Hematopoietic multipotent progenitor cell treated with erythropoietin and hydrocortisone succinate and interleukin-3 and kit ligand, for 17 days (in vitro differentiated cells): ENCODE measurements at regions not wholly inside any gene's neighbourhood (a gene's known extent, or its start where the extent isn't known, plus 50 kb on each side); places are given as distances from the start of the nearest gene placed in this dataset.

ENCODE experiments used
- DNase-seq: peaks from one replicate; pipeline ENCODE4 v3.0.0-alpha.2; 2015; ENCODE audit warnings: low spot score

- no peak for DNase-seq
Observed at GRCh38 chr10:83580373-83581012, 558.8 kb upstream of the GHITM start.

- DNase-seq: no peak
Observed at GRCh38 chr10:83582407-83583095, 556.8 kb upstream of the GHITM start.

GRCh38 chr10:83585686-83586085 lies 553.6 kb upstream of the GHITM start:
- DNase-seq: no peak

- no peak for DNase-seq
Observed at GRCh38 chr10:83592337-83592935, 546.9 kb upstream of the GHITM start.

- no peak for DNase-seq
Observed at GRCh38 chr10:83603708-83604107, 535.6 kb upstream of the GHITM start.

DNA sequence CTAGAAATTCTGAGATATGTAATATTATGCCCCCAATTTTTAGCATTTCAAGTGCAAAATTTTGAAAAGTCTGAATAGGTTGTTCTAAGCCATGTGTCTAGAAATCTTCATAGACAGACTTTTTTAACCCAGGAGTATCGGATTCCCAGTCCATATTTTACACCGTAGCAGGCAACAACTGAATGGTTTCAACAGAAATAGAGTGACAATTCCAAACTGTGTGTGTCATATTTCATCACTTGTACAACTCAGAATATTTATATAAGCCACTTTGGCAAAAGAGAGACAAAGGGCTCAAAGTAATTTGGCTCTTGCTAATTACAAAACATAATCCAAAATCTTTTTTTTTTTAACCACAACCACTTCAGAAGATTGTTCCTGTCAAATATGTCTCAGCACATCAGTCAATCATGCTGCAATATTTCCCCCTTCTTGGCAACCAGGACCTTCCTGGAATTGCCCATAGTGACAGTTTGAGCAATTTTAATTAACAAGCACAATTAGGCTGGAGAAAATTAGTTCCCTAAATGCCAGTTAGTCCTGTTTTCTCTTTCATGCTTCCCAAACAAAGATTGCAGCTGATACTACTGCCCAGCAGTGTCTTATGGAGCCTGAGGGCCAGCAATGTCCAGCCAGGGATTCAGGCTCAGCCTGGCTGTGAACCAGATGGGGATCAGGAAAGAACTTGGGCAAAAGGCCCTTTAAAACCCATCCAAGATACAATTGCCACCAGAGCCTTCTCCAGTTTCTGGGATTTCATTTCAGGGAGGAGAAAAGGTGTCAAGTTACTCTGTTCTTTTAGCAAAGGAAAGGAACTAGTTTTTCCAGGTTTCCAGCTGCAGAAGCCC lies 533.3 kb upstream of the GHITM start:
- DNase-seq: no peak

GRCh38 chr10:83607959-83608745 lies 531.2 kb upstream of the GHITM start:
- no peak for DNase-seq

- no peak for DNase-seq
Observed at GRCh38 chr10:83612050-83612449, 527.3 kb upstream of the GHITM start.

GRCh38 chr10:83612746-83613145 lies 526.6 kb upstream of the GHITM start:
- DNase-seq: no peak

GRCh38 chr10:83617172-83617571 lies 522.1 kb upstream of the GHITM start:
- no peak for DNase-seq

DNA sequence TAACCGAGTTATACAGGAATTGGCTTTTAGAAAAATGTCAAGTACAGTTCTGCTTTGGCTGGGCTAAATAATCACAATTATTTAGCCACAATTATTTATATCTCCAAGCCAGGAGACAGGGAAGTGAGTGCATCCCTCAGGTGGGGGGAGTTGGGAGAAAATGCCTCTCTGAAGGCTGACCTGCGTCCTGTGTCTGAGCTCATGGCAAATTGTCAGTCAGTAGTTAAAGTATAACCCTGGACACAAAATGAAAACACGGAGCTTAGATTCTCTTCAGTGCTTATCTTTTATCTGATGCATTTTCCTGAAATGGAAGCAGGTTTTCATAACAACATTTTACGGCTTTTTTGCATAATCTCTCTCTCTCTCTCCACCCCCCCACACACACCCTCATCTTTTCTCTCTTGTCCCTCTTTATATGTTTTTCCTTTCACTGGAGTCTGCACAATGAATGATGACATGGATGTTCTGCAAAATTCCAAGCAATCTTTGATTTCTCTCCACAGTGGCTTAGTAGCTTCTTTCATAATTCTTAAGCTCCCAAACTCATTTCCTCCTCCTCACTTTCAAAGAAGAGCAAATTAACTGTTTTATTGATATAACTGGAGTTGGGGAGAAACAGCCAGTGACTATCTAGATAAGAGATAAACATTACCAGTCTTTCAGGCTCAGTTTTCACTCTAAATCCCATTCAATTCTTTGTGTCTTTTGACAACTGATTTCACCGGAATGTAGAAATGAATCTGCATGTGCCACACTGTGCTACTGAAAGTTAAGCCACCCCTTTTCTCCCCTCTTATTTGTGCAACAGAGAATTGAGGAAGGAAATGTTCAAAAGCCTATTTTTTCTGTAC lies 521.4 kb upstream of the GHITM start:
- no peak for DNase-seq

GRCh38 chr10:83625831-83626360 lies 513.4 kb upstream of the GHITM start:
- no peak for DNase-seq

DNA sequence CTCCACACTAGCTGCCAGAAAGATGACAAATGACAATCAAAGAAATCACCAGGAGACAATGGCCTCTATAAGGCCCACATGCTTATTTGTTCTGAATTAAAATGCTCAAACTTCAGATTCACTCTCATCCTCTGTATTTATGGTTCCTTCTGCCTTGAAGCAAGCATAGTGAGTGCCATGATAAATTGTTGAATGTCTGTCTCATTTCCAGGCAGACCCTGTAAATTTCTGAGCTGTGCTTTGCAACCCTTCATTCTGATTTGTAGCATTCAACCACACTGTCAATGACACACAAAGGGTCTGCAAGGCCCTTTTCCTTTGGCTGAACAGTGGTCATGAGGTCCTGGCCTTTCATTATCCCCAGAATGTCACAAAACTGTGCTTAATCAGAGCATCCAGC lies 506.6 kb upstream of the GHITM start:
- no peak for DNase-seq

DNA sequence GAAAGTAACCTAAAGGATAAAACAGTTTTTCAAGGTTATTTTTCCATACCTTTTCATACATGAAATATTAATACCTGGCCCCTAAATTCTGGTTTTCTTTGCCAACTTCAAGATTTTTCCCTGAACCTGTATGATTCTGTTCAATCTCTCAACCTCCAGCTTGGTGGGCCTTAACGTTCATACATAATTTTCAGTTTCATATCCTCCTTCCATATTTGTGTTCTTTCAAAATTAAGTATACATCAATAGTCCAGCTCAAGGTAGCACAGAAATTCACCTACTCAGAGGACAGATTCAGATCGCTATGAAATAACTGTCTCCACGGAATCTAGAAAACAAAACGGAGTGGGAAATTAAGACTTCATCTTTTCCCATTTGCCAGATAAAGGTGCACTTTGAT lies 505.8 kb upstream of the GHITM start:
- no peak for DNase-seq

- no peak for DNase-seq
Observed at GRCh38 chr10:83636826-83637225, 502.5 kb upstream of the GHITM start.

DNA sequence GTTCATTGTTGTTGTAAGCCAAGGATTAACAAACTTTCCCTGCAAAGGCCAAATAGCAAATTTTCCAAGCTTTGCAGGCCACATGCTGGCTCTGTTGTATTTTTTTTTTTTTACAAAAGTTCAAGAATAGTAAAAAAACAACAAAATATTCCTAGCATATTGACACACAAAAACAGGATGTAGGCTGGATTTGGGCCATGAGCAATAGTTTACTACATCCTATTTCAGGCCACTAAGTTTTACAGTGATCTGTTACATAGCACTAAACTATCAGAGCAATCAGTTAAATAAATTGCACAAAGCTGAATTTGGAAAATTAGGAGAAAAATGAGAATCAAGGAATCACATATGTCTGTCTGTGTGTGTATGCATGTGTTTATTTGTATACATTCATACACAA lies 491.8 kb upstream of the GHITM start:
- DNase-seq: no peak

DNA sequence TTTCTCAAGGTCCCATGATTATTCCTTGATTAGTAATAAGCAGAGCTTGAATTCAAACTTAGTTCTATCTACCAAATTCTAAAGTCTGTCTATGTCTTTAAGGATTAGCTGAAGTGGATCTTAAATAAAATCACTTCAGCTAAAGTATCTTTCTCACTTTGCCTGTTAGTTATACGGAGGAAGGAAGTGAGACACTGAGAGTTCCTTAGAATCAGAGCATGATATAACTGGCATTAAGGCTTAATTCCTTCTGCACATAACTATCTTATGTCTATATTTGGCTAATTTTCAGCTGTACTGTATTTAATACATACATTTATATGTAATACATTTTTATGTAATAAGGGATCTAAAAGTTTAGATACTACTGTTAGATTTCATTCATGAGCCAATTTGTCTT lies 491.1 kb upstream of the GHITM start:
- no peak for DNase-seq

DNA sequence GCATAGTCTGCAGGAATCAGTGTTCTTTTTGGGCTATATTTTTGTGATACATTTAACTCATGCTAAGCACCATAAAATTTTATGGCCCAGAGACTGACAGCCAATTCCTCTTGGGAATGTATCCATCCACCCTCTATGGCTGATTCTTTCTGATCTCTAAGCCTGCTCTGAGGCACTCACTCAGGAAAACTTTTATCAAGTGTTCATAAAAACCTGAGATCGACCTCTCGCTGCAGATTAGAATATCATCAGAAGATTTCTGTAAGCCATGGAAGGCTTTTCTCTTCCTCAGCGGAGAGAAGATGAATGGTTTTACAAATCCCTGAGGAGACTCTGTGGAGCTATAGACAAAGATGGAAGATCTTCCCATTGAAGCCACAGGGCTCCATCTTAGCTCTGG lies 489.8 kb upstream of the GHITM start:
- no peak for DNase-seq

DNA sequence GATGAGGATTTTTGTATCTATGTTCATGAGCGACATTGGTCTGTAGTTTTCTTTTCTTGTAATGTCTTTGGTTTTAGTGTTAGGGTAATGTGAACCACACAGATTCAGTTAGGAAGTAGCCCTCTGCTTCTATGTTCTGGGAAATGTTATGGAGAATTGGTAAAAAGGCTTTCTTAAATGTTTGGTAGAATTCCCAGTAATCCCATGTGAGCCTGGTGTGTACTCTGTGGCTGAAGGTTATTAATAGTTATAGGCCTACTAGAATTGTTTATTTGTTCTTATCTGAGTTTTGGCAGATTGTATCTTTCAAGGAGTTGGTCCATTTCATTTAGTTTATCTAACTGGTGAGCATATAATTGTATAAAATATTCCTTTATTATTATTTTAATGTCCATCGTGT lies 484.6 kb upstream of the GHITM start:
- no peak for DNase-seq

- DNase-seq: no peak
Observed at GRCh38 chr10:83656924-83657323, 482.4 kb upstream of the GHITM start.

DNA sequence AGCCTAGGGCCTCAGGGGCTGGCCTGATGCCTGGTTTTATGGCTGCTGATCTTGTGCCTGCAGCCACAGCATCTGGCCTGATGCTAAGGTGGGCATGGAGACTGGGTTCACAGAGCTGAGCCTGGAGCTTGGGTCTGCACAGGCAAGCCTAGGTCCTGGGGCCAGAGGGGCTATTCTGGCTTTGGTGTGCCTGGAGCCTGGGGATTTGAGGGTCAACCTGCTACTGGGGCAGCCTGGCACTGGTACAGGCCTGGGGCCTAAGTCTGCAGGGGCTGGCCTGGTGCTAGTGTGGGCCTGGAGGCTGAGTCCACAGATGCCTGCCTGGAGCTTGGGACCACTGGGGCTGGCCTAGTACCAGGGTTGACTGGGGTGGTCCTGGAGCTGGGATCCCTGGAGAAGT lies 481.8 kb upstream of the GHITM start:
- DNase-seq: no peak
